D721Med (cell line): ENCODE measurements at regions not wholly inside any gene's neighbourhood (a gene's known extent, or its start where the extent isn't known, plus 50 kb on each side); places are given as distances from the start of the nearest gene placed in this dataset.
A peak's percentile ranks its signal among the peaks of the same experiment; 100 is the strongest.

Experiments used
- DNase-seq: peaks from one replicate; pipeline ENCODE4 v3.0.0; 2011; ENCODE audit warnings: low spot score; ENCODE audit not compliant: insufficient read length
- FAIRE-seq: peaks from 2 replicates; lab custom pipeline; 2011; peaks lifted over from hg19 to GRCh38; lab: Jason Lieb, UNC
- TF ChIP-seq, protein P1 (sequence below): IDR thresholded peaks from 2 replicates; pipeline ENCODE4 v1.5.1; 2012; ENCODE audit warnings: mild to moderate bottlenecking, control low read depth; ENCODE audit not compliant: insufficient read depth; ENCODE audit errors: missing control alignments

DNA sequence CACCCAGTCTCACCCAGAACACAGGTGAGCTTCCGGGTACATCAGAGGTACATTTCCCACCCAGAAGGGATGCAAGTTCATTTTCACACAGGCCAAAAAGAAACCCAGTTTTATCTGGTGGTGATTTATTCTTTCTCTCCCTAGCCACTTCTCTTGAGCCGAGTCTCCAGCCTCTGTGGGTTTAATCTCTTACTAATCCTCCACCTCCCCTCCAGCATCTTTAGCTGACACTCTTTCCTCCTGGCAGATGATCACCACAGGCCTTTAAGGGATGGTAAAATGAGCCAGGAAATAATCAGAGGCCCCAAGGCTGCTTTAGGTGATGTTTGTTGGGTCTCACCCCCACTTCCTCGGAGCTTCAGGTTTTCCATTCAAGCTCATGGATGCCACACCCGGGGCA lies 145.7 kb upstream of the DLX2 start:
- TF ChIP-seq, protein P1, sequence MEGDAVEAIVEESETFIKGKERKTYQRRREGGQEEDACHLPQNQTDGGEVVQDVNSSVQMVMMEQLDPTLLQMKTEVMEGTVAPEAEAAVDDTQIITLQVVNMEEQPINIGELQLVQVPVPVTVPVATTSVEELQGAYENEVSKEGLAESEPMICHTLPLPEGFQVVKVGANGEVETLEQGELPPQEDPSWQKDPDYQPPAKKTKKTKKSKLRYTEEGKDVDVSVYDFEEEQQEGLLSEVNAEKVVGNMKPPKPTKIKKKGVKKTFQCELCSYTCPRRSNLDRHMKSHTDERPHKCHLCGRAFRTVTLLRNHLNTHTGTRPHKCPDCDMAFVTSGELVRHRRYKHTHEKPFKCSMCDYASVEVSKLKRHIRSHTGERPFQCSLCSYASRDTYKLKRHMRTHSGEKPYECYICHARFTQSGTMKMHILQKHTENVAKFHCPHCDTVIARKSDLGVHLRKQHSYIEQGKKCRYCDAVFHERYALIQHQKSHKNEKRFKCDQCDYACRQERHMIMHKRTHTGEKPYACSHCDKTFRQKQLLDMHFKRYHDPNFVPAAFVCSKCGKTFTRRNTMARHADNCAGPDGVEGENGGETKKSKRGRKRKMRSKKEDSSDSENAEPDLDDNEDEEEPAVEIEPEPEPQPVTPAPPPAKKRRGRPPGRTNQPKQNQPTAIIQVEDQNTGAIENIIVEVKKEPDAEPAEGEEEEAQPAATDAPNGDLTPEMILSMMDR: no peak
- FAIRE-seq (no peak), DNase-seq (peak; percentile 86)

GRCh38 chr2:172248785-172249187 lies 146.1 kb upstream of the DLX2 start:
- no peak for DNase-seq
- FAIRE-seq: no peak
- TF ChIP-seq, protein P1: no peak

- TF ChIP-seq, protein P1: no peak
- FAIRE-seq: no peak
- DNase-seq: no peak
These were observed 146.6 kb upstream of the DLX2 start for GRCh38 chr2:172249334-172249733.

DNA sequence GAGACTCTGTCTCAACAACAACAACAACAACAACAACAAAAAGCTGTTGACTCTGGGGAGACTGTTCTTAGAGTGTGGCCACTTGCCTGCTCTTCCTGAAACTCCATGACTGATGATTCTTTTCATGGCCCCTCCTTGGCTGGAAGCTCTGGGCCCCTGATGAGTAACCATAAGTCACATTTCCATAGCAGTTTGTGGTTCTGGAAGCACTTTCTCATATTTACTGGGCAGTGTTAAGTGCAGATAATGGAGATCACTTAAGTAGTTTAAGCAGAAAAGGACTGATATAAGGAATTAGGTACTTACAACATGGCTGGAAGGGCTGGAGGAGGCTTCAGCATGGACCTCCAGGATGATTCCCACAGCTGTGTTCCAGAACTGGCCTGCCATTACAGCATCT lies 147.3 kb upstream of the DLX2 start:
- FAIRE-seq: no peak
- TF ChIP-seq, protein P1: no peak
- DNase-seq: no peak

DNA sequence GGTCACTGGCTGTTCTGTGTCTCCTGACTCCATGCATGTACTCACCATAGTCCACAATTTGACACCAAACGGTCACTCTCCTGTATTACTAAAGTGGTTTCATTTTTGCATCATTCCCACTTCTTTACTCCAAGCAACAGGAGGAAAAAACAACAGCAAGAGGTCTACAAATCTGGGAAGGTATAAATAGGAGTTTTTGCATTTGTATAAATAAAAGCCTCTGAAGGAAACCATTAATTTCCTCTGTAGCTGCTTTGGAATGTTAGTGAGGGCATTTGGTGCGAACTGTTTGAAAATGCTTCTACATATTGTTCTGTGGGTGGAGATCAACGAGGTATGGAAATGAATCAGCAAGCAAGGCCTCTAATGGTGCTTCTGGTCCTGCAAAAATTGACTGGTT lies 148.5 kb upstream of the DLX2 start:
- TF ChIP-seq, protein P1: no peak
- no peak for FAIRE-seq
- DNase-seq: no peak

- TF ChIP-seq, protein P1: no peak
- no peak for FAIRE-seq
- DNase-seq: no peak
These were observed 149.5 kb upstream of the DLX2 start for GRCh38 chr2:172252154-172252553.

- FAIRE-seq (no peak), DNase-seq (no peak)
- TF ChIP-seq, protein P1: no peak
These were observed 150.7 kb upstream of the DLX2 start for GRCh38 chr2:172253190-172254052.
